ENCODE measurements at regions not wholly inside any gene's neighbourhood (a gene's known extent, or its start where the extent isn't known, plus 50 kb on each side); places are given as distances from the start of the nearest gene placed in this dataset.
"Not testable (repeated sequence)": the region's sequence is repeated elsewhere in the genome, so short reads cannot be mapped to it uniquely, and the experiment has no call there.

- no peak for DNase-seq
Measured at GRCh38 chr2:204370172-204370718, 175.0 kb upstream of the PARD3B start.

GRCh38 chr2:204373942-204374341 lies 171.3 kb upstream of the PARD3B start:
- no peak for DNase-seq

- DNase-seq = no peak
Measured at GRCh38 chr2:204380141-204380881, 165.0 kb upstream of the PARD3B start.

- no peak for DNase-seq
Measured at GRCh38 chr2:204386668-204387067, 158.6 kb upstream of the PARD3B start.

GRCh38 chr2:204389120-204389519 lies 156.2 kb upstream of the PARD3B start:
- no peak for DNase-seq

- no peak for DNase-seq
Measured at GRCh38 chr2:204389856-204390255, 155.4 kb upstream of the PARD3B start.

- DNase-seq = no peak
Measured at GRCh38 chr2:204395539-204395938, 149.7 kb upstream of the PARD3B start.

- no peak for DNase-seq
Measured at GRCh38 chr2:204401114-204401513, 144.2 kb upstream of the PARD3B start.

- DNase-seq = no peak
Measured at GRCh38 chr2:204407204-204408014, 137.9 kb upstream of the PARD3B start.

GRCh38 chr2:204412782-204413181 lies 132.5 kb upstream of the PARD3B start:
- DNase-seq = not testable (repeated sequence)

- no peak for DNase-seq
Measured at GRCh38 chr2:204415406-204416181, 129.7 kb upstream of the PARD3B start.

GRCh38 chr2:204416236-204416635 lies 129.0 kb upstream of the PARD3B start:
- no peak for DNase-seq

- no peak for DNase-seq
Measured at GRCh38 chr2:204425821-204426220, 119.5 kb upstream of the PARD3B start.

- no peak for DNase-seq
Measured at GRCh38 chr2:204428675-204429074, 116.6 kb upstream of the PARD3B start.

GRCh38 chr2:204431529-204431928 lies 113.7 kb upstream of the PARD3B start:
- DNase-seq = no peak

GRCh38 chr2:204432196-204432595 lies 113.1 kb upstream of the PARD3B start:
- DNase-seq = no peak

GRCh38 chr2:204434660-204435462 lies 110.4 kb upstream of the PARD3B start:
- DNase-seq = no peak

GRCh38 chr2:204436230-204436629 lies 109.0 kb upstream of the PARD3B start:
- no peak for DNase-seq

GRCh38 chr2:204437408-204437807 lies 107.9 kb upstream of the PARD3B start:
- no peak for DNase-seq

GRCh38 chr2:204437815-204438756 lies 107.2 kb upstream of the PARD3B start:
- DNase-seq = no peak

GRCh38 chr2:204441316-204441715 lies 104.0 kb upstream of the PARD3B start:
- DNase-seq = no peak
